H9 (cell line): ENCODE measurements at regions not wholly inside any gene's neighbourhood (a gene's known extent, or its start where the extent isn't known, plus 50 kb on each side); places are given as distances from the start of the nearest gene placed in this dataset.

Experiments used
- DNase-seq: peaks from one replicate; pipeline ENCODE4 v3.0.0-alpha.2; 2017
- H2AFZ ChIP-seq: one replicate; pipeline ENCODE4 v1.6.1; 2013; ENCODE audit warnings: mild to moderate bottlenecking, low read length, control low read depth, moderate library complexity
- H2AK5ac ChIP-seq: 2 replicates; pipeline ENCODE4 v1.6.1; 2013; ENCODE audit warnings: low read length, control low read depth, mixed read lengths; ENCODE audit not compliant: insufficient read length
- H2BK120ac ChIP-seq: one replicate; pipeline ENCODE4 v1.6.1; 2013; ENCODE audit warnings: low read depth, mild to moderate bottlenecking, low read length, control low read depth, inconsistent platforms; ENCODE audit not compliant: poor library complexity, severe bottlenecking
- H2BK12ac ChIP-seq: 2 replicates; pipeline ENCODE4 v1.6.1; 2013; ENCODE audit warnings: low read length, control low read depth, mixed read lengths, low read depth; ENCODE audit not compliant: insufficient read length
- H2BK15ac ChIP-seq: 2 replicates; pipeline ENCODE4 v1.6.1; 2013; ENCODE audit warnings: low read depth, low read length, control low read depth
- H2BK20ac ChIP-seq: one replicate; pipeline ENCODE4 v1.6.1; 2013; ENCODE audit warnings: low read depth, mild to moderate bottlenecking, low read length, control low read depth, inconsistent platforms; ENCODE audit not compliant: poor library complexity, severe bottlenecking
- H2BK5ac ChIP-seq: 2 replicates; pipeline ENCODE4 v1.6.1; 2013; ENCODE audit warnings: low read length, control low read depth, mixed read lengths; ENCODE audit not compliant: insufficient read length
- H3K14ac ChIP-seq: 2 replicates; pipeline ENCODE4 v1.6.1; 2013; ENCODE audit warnings: low read length, control low read depth; ENCODE audit not compliant: insufficient read depth
- H3K18ac ChIP-seq: 2 replicates; pipeline ENCODE4 v1.6.1; 2013; ENCODE audit warnings: low read depth, mild to moderate bottlenecking, mixed read lengths, low read length, control low read depth; ENCODE audit not compliant: insufficient read length
- H3K23ac ChIP-seq: 2 replicates; pipeline ENCODE4 v1.6.1; 2013; ENCODE audit warnings: low read length, control low read depth, mixed read lengths, low read depth; ENCODE audit not compliant: insufficient read length
- H3K23me2 ChIP-seq: 2 replicates; pipeline ENCODE4 v1.6.1; 2013; ENCODE audit warnings: low read depth, mild to moderate bottlenecking, mixed read lengths, low read length, control low read depth; ENCODE audit not compliant: insufficient read length, poor library complexity, severe bottlenecking
- H3K27ac ChIP-seq: 2 replicates; pipeline ENCODE4 v1.5.1; 2013; ENCODE audit warnings: low read length, control low read depth, mixed read lengths, low read depth; ENCODE audit not compliant: insufficient read length
- H3K27me3 ChIP-seq: 2 replicates; pipeline ENCODE4 v1.6.1; 2013; ENCODE audit warnings: low read length, control low read depth, inconsistent platforms; ENCODE audit not compliant: insufficient read depth
- H3K4ac ChIP-seq: 2 replicates; pipeline ENCODE4 v1.6.1; 2013; ENCODE audit warnings: low read depth, mild to moderate bottlenecking, control low read depth, inconsistent platforms, low read length, moderate library complexity
- H3K4me1 ChIP-seq: 2 replicates; pipeline ENCODE4 v1.6.1; 2013; ENCODE audit warnings: low read length, control low read depth, inconsistent platforms; ENCODE audit not compliant: insufficient read depth
- H3K4me2 ChIP-seq: 2 replicates; pipeline ENCODE4 v1.6.1; 2013; ENCODE audit warnings: low read length, control low read depth, mixed read lengths; ENCODE audit not compliant: insufficient read length, insufficient read depth
- H3K56ac ChIP-seq: 2 replicates; pipeline ENCODE4 v1.6.1; 2013; ENCODE audit warnings: low read depth, mild to moderate bottlenecking, mixed read lengths, low read length, control low read depth; ENCODE audit not compliant: insufficient read length
- H3K79me1 ChIP-seq: 2 replicates; pipeline ENCODE4 v1.6.1; 2013; ENCODE audit warnings: low read depth, mild to moderate bottlenecking, moderate library complexity, low read length, control low read depth, inconsistent platforms; ENCODE audit not compliant: insufficient read depth, poor library complexity, severe bottlenecking
- H3K79me2 ChIP-seq: 2 replicates; pipeline ENCODE4 v1.6.1; 2013; ENCODE audit warnings: low read length, control low read depth, inconsistent platforms; ENCODE audit not compliant: insufficient read depth
- H3K9ac ChIP-seq: 2 replicates; pipeline ENCODE4 v1.6.1; 2013; ENCODE audit warnings: low read length, control low read depth, mixed read lengths; ENCODE audit not compliant: insufficient read length; ENCODE audit errors: extremely low read depth
- H3K9me3 ChIP-seq: one replicate; pipeline ENCODE4 v1.6.1; 2013; ENCODE audit warnings: low read depth, low read length, inconsistent platforms; ENCODE audit not compliant: control insufficient read depth
- H3T11ph ChIP-seq: one replicate; pipeline ENCODE4 v1.6.1; 2013; ENCODE audit warnings: mild to moderate bottlenecking, low read length, control low read depth, inconsistent platforms
- H4K20me1 ChIP-seq: one replicate; pipeline ENCODE4 v1.6.1; 2013; ENCODE audit not compliant: control insufficient read depth, insufficient read length, insufficient read depth
- H4K5ac ChIP-seq: 2 replicates; pipeline ENCODE4 v1.6.1; 2013; ENCODE audit warnings: low read depth, mild to moderate bottlenecking, mixed read lengths, low read length, control low read depth; ENCODE audit not compliant: insufficient read length
- H4K8ac ChIP-seq: replicated peaks from 2 replicates; pipeline ENCODE4 v1.6.1; 2013; ENCODE audit warnings: low read length, control low read depth, mixed read lengths, low read depth; ENCODE audit not compliant: insufficient read length
- H4K91ac ChIP-seq: 2 replicates; pipeline ENCODE4 v1.6.1; 2013; ENCODE audit warnings: low read depth, mild to moderate bottlenecking, moderate library complexity, mixed read lengths, low read length, control low read depth; ENCODE audit not compliant: insufficient read length
- H3K27ac Mint-ChIP-seq, 3 experiments: 2 replicates in 2 of 3; 3 replicates in 1 of 3; pipeline ENCODE4 v1.8.0; 2020 to 2021; ENCODE audit warnings: mixed read lengths in 3 of 3, mild to moderate bottlenecking in 1 of 3, moderate library complexity in 1 of 3
- H3K27me3 Mint-ChIP-seq: 2 replicates; pipeline ENCODE4 v1.8.0; 2021; ENCODE audit warnings: low read depth, mild to moderate bottlenecking, moderate library complexity, mixed read lengths
- H3K36me3 Mint-ChIP-seq, 3 experiments: 2 replicates in 2 of 3; 3 replicates in 1 of 3; pipeline ENCODE4 v1.8.0; 2020 to 2021; ENCODE audit warnings: low read depth in 3 of 3, mixed read lengths in 3 of 3; ENCODE audit not compliant: insufficient read depth in 1 of 3
- H3K4me1 Mint-ChIP-seq, 2 experiments: 2 replicates each; pipeline ENCODE4 v1.8.0; 2020; ENCODE audit warnings: mixed read lengths in 2 of 2
- H3K4me3 Mint-ChIP-seq, 2 experiments: 2 replicates in 1 of 2; 3 replicates in 1 of 2; pipeline ENCODE4 v1.8.0; 2020 to 2021; ENCODE audit warnings: mild to moderate bottlenecking in 2 of 2, mixed read lengths in 2 of 2, moderate library complexity in 1 of 2
- H3K9me3 Mint-ChIP-seq, 2 experiments: 2 replicates in 1 of 2; 3 replicates in 1 of 2; pipeline ENCODE4 v1.8.0; 2020; ENCODE audit warnings: mild to moderate bottlenecking in 2 of 2, mixed read lengths in 2 of 2, moderate library complexity in 1 of 2
- TF ChIP-seq, protein P1 (sequence below): fragments of 200-600 bp; sonication (generic); conservative IDR thresholded peaks from 3 replicates; pipeline ENCODE4 v1.8.0; 2021; ENCODE audit warnings: antibody characterized with exemption, mild to moderate bottlenecking

DNA sequence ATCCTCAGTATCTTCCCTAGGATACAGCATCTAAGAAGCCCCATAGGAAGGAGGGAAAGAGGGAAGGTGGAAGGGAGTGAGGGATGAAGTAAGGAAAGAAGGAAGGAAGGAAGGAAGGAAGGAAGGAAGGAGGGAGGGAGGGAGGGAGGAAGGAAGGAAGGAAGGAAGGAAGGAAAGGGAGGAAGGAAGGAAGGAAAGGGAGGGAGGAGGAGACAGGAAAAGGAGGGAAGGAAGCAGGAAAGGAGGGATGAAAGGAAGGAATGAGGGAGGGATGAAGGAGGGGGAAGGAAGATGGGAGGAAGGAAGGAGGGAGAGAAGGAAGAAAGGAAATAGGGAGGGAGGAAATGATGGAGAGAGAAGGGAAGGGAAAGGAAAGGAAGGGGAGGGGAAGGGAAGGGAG lies 455.6 kb upstream of the ZMIZ1 start:
- Histone ChIP-seq H4K91ac (no peak overlapping the region), H2BK12ac (no peak overlapping the region), H3K9me3 (no peaks in the 10 kb centered on the region), H4K20me1 (no peaks in the 10 kb centered on the region), H3K18ac (no peak overlapping the region), H2AFZ (no peak overlapping the region), H3K4me1 (no peaks in the 10 kb centered on the region), H3K79me2 (no peaks in the 10 kb centered on the region), H3K4ac (no peak overlapping the region), H3K9ac (no peak overlapping the region), H3K56ac (no peak overlapping the region), H3K27me3 (no peaks in the 10 kb centered on the region), H2BK15ac (no peak overlapping the region), H4K5ac (no peak overlapping the region), H2BK20ac (no peak overlapping the region), H3K23ac (no peak overlapping the region), H3K27ac (no peak overlapping the region), H4K8ac (no peak overlapping the region), H2BK5ac (no peak overlapping the region), H2BK120ac (no peak overlapping the region), H3K4me2 (no peak overlapping the region), H2AK5ac (no peak overlapping the region), H3K14ac (no peak overlapping the region), H3T11ph (no peak overlapping the region), H3K23me2 (no peaks in the 10 kb centered on the region), H3K79me1 (no peaks in the 10 kb centered on the region)
- Mint-ChIP-seq H3K9me3 (peaks cover 6 to 7% of the 10 kb centered on the region in 2 experiments; a peak in 3 of 5 replicates), H3K36me3 (peaks cover 0 to 2% (median 0%) of the 10 kb centered on the region in 3 experiments; a peak in 1 of 7 replicates), H3K27me3 (peaks cover 19% of the 10 kb centered on the region), H3K4me1 (0 out of 4 replicates have a peak, but pooled peaks cover 0 to 2% of the 10 kb centered on the region in 2 experiments), H3K4me3 (no peak overlapping the region), H3K27ac (no peak overlapping the region)
- no peak for DNase-seq
- TF ChIP-seq, protein P1, sequence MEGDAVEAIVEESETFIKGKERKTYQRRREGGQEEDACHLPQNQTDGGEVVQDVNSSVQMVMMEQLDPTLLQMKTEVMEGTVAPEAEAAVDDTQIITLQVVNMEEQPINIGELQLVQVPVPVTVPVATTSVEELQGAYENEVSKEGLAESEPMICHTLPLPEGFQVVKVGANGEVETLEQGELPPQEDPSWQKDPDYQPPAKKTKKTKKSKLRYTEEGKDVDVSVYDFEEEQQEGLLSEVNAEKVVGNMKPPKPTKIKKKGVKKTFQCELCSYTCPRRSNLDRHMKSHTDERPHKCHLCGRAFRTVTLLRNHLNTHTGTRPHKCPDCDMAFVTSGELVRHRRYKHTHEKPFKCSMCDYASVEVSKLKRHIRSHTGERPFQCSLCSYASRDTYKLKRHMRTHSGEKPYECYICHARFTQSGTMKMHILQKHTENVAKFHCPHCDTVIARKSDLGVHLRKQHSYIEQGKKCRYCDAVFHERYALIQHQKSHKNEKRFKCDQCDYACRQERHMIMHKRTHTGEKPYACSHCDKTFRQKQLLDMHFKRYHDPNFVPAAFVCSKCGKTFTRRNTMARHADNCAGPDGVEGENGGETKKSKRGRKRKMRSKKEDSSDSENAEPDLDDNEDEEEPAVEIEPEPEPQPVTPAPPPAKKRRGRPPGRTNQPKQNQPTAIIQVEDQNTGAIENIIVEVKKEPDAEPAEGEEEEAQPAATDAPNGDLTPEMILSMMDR = no peak
